ENCODE measurements at regions not wholly inside any gene's neighbourhood (a gene's known extent, or its start where the extent isn't known, plus 50 kb on each side); places are given as distances from the start of the nearest gene placed in this dataset.

DNA sequence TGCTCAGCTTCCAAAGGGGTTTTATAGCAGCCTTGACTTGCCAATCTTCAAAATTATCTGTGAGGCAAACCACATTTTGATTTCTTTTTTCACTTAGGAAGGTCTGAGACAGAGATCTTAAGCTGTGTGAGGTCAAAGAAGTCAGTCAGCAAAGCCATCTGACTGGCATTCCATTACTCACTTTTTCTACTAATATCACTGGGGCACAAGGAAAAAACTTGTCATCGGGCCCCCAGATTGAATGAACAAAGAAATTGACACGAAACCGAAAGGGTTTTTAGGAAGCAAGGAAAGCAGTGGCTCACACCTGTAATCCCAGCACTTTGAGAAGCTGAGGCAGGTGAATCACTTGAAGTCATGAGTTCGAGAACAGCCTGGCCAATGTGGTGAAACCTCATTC, 78.5 kb upstream of the FRMD4A start:
- no peaks in the 10 kb centered on the region for H3K23me2 ChIP-seq (ENCODE audit: low read depth, low read length)
- TF ChIP-seq GTF2F1 (IDR thresholded peaks at IDR 0.05; ENCODE audit: borderline replicate concordance, low read depth, low read length): no peak
- TF ChIP-seq SUZ12 (IDR thresholded peaks at IDR 0.05; ENCODE audit: low read length): no peak
- TF ChIP-seq KDM4A (IDR thresholded peaks at IDR 0.05; ENCODE audit: low read depth, low read length, severe bottlenecking): no peak
- no peak for TF ChIP-seq CEBPB (IDR thresholded peaks at IDR 0.05; ENCODE audit: low read depth, low read length)
- TF ChIP-seq SP2 (IDR thresholded peaks at IDR 0.05; ENCODE audit: low read length): no peak
- H3K14ac ChIP-seq (ENCODE audit: insufficient read length): no peak overlapping the region
- POLR2A ChIA-PET (ENCODE audit: partially characterized antibody): no interaction called here
- no peaks in the 10 kb centered on the region for H3K79me1 ChIP-seq (ENCODE audit: low read depth, low read length)
- FAIRE-seq: no peak
- H3K4me1 ChIP-seq (replicated peaks in 1 of 4; ENCODE audit: control insufficient read depth in 3 of 4, insufficient read depth in 4 of 4, low read length in 3 of 4): no peaks in the 10 kb centered on the region
- H4K91ac ChIP-seq (replicated peaks; ENCODE audit: insufficient read length, low read length): no peak overlapping the region
- H3K36me3 ChIP-seq (ENCODE audit: control insufficient read depth in 2 of 4, insufficient read depth in 4 of 4, low read length in 3 of 4): no peaks in the 10 kb centered on the region
- CTCF ChIA-PET (ENCODE audit: partially characterized antibody): interaction anchor here (0.6 to 1.5 kb wide), 3 partner anchors 11 to 209 kb away, joined by 4 read pairs; no protein-coding TSS in a partner anchor
- H2BK15ac ChIP-seq (ENCODE audit: low read length): no peak overlapping the region
- no peak overlapping the region for H2BK12ac ChIP-seq (ENCODE audit: low read depth, low read length)
- no peak overlapping the region for H2BK20ac ChIP-seq (ENCODE audit: low read length)
- H4K8ac ChIP-seq (ENCODE audit: extremely low read depth, insufficient read depth, low read length): no peak overlapping the region
- no peak overlapping the region for H3K4me3 ChIP-seq (ENCODE audit: extremely low read depth in 1 of 4, insufficient read depth in 2 of 4, low read depth in 3 of 4, low read length in 4 of 4)
- H3K27ac ChIP-seq (ENCODE audit: low read depth, low read length): no peak overlapping the region
- no peak overlapping the region for H2BK120ac ChIP-seq (replicated peaks; ENCODE audit: low read depth, low read length)
- H2AK5ac ChIP-seq (ENCODE audit: low read depth, low read length): no peak overlapping the region
- 95% methylated on average over 4 of the region's 4 CpGs; no CpG with 5 or more reads in 1 of the 2 experiments for WGBS, 2 experiments (ENCODE audit: extremely low coverage in 1 of 2, insufficient coverage in 1 of 2, insufficient read length in 1 of 2, insufficient replicate concordance in 2 of 2, low coverage in 1 of 2, low lambda C conversion rate in 2 of 2, missing lambda C conversion rate in 1 of 2)
- H3K79me2 ChIP-seq (ENCODE audit: control insufficient read depth in 1 of 2, insufficient read depth in 2 of 2, low read length in 2 of 2): no peaks in the 10 kb centered on the region
- H3K4ac ChIP-seq (replicated peaks; ENCODE audit: insufficient read length, low read depth, low read length): no peak overlapping the region
- H4K5ac ChIP-seq (ENCODE audit: insufficient read length, low read depth, low read length): no peak overlapping the region
- H3K9me3 ChIP-seq (ENCODE audit: insufficient read depth in 2 of 2, low read depth in 1 of 2, low read length in 1 of 2): no peaks in the 10 kb centered on the region
- no peak overlapping the region for H3K23ac ChIP-seq (ENCODE audit: insufficient read length)
- no peak overlapping the region for H3K9ac ChIP-seq (replicated peaks in 1 of 4; ENCODE audit: extremely low read depth in 1 of 4, low read depth in 3 of 4, low read length in 3 of 4)
- H3K56ac ChIP-seq (replicated peaks; ENCODE audit: insufficient read length, low read depth, low read length): no peak overlapping the region
- H2AFZ ChIP-seq (ENCODE audit: low read length): no peak overlapping the region
- no peak overlapping the region for H3K4me2 ChIP-seq (ENCODE audit: insufficient read depth in 1 of 2, low read depth in 2 of 2, low read length in 2 of 2)
- no peaks in the 10 kb centered on the region for H4K20me1 ChIP-seq (replicated peaks in 1 of 2; ENCODE audit: control insufficient read depth in 1 of 2, insufficient read depth in 2 of 2, low read length in 2 of 2)
- no peak overlapping the region for H3K18ac ChIP-seq (ENCODE audit: extremely low read depth, low read length)
- no peaks in the 10 kb centered on the region for H3K27me3 ChIP-seq (replicated peaks in 1 of 4; ENCODE audit: control insufficient read depth in 3 of 4, extremely low read depth in 1 of 4, insufficient read depth in 3 of 4, low read length in 3 of 4)
- H2BK5ac ChIP-seq (ENCODE audit: low read depth, low read length): no peak overlapping the region
- DNase-seq (ENCODE audit: low read depth in 1 of 2, low spot score in 2 of 2): no peak

All from H1 (cell line).